Stimulated activated CD8-positive, alpha-beta memory T cell treated with anti-CD3 and anti-CD28 coated beads, Interleukin-2, amount 100 ng/mL, for 1 hour (primary cell): ENCODE measurements at regions not wholly inside any gene's neighbourhood (a gene's known extent, or its start where the extent isn't known, plus 50 kb on each side); places are given as distances from the start of the nearest gene placed in this dataset.
"Not testable (repeated sequence)": the region's sequence is repeated elsewhere in the genome, so short reads cannot be mapped to it uniquely, and the experiment has no call there.

Experiments
- DNase-seq, 2 donors: peaks; one replicate each; pipeline ENCODE4 v3.0.0-alpha.2; 2020; ENCODE audit warnings: low read depth in 2 of 2

DNA sequence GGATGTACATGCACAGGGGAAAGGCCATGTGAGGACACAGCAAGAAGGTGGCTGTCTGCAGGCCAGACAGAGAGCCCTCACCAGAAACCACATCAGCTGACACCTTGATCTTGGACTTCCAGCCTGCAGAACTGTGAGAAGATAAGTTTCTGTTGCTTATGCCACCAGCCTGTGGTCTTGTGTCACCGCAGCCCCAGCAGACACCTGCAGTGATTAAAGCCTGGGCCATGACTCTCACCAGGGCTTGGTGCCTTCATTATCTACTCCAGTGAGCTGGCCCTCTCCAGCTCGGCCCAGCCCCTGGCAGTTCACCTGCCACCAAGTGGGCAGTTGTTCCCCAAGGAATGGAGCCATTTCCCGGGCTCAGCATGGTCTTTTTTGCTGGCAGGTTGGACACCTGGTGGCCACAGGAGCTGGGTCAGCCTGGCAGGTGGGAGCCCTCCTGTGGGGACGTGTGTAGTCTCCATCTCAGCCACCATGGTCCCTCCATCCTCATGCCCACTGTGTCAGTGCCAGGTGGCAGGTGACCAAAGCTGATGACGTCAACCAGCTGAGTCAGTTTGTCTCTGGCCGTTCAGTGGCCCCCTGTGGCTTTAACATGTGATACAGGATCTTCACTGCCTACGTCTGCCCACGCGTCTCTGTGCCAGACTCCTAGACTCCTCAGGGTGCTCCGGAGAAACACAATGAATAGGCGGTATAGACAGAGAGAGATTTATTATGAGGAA lies 99.9 kb upstream of the PPP1R26 start:
- DNase-seq = no peak

DNA sequence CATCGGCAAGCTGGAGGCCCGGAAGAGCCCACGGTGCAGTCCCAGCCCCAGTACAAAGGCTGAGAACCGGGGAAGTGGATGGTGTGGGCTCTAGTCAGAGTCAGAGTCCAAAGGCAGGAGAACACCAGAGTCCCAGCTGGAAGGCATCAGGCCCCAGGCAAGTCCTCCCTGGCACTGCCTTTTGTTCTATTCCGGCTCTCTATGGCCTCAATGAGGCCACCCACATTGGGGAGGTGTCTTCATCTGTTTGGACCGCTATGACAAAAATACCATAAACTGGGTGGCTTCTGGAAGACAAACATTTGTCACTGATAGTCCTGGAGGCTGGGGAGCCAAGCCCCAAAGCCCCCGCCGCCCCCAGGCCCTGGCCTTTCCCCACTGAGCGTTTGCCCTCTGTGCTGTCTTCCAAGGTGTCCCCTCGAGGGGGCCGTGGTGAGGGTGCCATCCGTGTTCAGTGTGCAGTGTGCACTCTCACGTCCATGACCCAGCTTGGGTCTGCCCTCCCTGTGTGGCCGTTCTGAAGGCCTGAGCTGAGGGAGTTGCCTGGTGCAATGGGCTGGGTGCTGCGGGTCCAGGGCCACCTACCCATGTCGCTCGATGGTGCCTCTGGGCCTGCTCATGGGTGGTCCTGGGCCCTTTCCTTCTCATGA lies 99.1 kb upstream of the PPP1R26 start:
- DNase-seq = no peak

DNA sequence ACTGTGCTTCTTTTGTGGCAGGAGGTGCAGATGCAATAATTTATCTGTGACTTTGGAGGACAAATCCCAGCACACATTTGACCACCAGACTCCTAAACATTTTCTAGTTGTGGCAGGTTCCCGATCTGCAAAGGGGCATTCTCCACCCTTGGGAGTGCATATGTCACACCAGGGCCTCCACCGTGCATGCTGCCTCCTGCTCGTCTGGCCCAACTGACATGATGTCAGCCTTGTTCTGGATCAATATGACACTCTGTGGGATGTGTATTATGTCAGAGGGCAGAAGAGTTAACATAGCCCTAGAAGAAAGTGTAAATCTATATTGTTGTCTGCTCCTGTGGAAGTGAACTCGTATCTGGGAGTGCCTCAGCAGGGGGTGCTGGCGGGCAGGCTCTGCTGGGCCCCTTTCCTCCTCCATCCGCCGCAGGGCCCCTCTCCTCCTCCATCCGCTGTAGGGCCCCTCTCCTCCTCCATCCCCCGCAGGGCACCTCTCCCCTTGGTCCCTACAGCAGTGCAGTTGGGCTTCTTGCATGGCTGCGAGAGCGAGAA lies 97.7 kb upstream of the PPP1R26 start:
- DNase-seq = no peak

DNA sequence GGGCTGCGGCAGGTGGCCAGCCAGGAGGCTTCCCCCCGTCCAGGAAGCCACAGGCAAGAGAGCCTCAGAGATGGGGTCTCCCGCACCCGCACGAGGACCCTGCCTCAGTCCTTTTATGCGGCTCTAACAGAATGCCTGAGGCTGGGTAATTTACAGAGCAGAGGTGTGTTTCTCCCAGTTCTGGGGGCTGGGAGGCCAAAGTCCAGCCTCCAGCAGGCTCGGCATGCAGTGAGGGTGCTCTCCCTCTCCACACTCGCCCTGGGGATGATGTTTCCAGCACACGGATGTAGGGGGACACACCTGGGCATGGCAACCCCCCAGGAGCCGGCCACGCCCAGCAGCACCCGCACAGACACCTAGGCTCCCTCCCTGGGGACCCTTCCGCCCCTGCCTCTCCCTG lies 95.4 kb upstream of the PPP1R26 start:
- no peak for DNase-seq

DNA sequence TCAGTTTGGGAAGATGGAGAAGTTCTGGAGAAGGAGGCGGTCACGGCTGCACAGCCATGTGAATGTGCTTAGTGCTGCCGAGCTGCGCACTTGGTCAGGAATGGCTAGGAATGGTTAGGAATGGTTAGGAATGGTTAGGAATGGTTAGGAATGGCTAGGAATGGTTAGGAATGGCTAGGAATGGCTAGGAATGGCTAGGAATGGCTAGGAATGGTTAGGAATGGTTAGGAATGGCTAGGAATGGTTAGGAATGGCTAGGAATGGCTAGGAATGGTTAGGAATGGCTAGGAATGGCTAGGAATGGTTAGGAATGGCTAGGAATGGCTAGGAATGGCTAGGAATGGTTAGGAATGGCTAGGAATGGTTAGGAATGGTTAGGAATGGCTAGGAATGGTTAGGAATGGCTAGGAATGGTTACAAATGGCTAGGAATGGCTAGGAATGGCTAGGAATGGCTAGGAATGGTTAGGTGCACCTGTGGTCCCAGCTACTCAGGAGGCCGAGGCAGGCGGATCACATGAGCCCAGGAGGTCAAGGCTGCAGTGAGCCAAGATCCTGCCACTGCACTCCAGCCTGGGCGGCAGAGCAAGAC lies 94.7 kb upstream of the PPP1R26 start:
- not testable (repeated sequence) for DNase-seq

DNA sequence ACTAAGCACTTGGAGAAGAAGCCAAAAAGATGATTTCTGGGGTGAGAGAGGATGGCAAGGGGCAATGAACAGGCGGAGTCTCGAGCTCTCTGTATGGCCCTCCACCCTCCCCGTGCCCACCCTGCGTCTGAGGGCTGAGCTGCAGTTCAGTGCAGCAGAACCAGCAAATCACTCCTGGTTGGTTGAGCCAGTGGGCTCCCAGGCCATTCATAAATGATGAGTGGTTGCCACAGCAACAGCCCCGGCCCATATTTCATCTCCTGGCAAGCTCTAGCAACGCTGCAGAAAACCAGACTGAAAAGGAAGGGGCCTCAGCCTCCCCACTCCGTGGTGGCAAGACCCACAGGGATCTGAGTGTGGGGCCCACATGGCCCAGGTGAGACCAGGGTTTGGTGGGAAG lies 93.8 kb upstream of the PPP1R26 start:
- no peak for DNase-seq

DNA sequence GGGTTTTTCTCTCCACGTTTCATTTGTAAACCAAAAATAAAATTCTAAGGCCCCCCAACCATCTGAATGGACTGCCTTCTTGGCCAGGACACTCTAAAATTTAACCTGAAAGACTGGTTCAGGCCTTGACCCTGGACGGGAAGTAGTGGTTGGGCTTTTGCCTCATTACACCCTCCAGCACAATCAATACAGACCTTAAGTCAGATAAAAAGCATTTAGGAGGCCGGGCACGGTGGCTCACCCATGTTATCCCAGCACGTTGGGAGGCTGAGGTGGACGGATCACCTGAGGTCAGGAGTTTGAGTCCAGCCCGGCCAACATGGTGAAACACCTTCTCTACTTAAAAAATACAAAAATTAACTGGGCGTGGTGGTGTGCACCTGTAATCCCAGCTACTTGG lies 91.6 kb upstream of the PPP1R26 start:
- no peak for DNase-seq

DNA sequence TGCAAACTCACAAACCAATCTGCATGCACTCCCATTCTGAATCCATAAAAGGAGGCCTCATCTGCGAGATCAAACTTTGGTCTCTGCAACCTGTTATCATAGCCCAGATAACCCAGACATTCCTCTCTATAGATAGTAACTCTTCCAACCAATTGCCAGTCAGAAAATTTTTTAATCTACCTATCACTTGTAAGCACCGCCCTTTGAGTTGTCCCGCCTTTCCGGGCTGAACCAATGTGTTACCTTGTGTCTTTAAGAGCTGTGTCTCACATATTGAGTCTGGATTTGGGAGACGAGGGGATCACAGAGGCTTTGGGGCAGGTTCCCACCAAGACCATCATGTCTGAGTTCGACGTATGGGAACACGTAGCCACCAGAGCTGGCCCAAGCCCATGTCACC lies 91.1 kb upstream of the PPP1R26 start:
- no peak for DNase-seq

DNA sequence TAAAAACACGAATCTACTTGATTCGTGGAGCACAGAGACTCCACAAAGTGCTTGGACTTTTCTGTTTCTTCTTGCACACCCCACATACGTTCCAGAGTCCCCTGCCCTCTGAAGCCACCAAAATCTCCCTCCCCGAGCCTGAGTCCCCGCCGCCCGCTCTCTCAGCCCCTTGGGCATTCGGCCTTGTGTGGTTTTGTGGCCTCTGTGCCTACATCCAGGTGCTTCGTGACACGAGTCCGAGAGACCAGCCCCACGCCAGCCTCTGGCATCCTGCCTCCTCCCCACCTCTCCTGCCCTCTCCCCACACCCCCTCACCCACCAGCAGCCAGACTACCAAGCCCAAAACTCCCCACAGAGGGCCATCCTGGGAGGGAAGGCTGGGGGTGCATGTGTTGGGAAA lies 87.8 kb upstream of the PPP1R26 start:
- DNase-seq = no peak

DNA sequence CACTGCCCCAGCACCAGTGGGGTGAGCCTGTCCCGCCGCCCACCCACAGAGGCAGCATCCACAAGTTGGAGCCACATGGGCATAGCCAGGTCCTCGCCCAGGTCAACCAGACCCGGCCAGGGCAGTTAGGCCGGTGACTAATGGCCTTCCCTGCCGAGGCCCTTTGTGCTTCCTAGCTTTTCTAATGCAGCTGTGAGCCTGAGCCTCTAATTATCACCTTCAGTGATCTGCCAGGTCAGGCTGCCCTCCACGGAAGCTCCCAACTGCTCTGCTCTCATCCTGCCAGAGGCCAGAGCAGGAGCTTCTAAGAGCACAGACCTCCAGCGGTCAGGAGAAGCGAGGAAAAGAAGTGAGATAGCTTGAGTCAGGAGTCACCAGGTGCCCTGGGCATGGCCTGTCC lies 87.1 kb upstream of the PPP1R26 start:
- no peak for DNase-seq

DNA sequence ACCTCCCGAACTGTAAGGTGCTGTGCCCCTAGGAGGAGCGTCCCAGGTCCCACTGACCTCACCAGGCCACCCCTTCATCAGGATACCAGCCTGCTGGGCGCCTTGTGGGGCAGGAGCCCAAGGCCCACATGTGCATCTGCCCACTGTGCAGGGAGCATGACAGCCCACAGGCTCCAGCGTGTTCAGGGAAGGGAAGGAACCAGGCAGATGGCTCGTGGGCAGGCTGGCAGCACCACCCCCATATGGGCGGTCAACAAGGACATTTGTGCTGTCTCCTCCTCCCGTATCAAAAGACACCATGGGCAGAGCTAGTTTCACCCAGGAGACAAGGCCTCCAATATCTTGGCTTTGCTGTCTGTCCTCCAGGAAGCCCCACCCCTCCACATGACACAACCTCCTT lies 85.5 kb upstream of the PPP1R26 start:
- no peak for DNase-seq

DNA sequence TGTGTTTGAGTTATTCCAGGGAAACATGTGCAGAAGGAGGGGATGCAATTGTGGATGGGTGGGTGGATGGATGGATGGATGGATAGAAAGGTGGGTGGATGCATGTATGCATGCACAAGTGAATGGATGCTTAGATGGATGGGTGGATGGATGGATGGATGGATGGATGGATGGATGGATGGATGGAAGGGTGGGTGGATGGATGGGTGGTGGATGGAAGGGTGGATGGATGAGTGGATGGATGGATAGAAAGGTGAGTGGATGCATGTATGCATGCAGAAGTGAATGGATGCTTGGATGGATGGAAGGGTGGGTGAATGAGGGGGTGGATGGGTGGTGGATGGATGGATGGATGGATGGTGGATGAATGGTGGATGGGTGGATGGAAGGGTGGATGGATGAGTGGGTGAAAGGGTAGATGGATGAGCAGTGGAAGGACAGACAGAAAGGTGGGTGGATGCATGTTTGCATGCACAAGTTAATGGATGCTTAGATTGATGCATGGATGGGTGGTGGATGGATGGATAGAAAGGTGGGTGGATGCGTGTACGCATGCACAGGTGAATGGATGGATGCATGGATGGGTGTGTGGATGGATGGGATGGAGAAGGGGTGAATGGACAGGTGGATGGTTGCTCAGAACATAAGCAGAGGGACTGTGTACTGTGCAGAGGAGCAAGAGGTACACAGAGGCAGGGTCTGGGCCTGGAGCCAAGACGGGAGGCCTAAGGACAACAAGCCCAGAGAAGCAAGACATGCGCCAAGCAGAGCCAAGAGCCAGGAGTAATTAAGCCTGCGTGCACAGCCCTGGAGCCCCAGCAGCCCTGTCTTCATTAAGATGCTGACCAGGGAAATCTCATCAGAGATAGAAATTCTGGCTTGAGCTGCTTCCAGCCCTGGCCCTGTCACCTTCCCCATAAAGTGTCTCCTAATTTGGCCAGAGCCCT lies 84.6 kb upstream of the PPP1R26 start:
- DNase-seq = no peak

DNA sequence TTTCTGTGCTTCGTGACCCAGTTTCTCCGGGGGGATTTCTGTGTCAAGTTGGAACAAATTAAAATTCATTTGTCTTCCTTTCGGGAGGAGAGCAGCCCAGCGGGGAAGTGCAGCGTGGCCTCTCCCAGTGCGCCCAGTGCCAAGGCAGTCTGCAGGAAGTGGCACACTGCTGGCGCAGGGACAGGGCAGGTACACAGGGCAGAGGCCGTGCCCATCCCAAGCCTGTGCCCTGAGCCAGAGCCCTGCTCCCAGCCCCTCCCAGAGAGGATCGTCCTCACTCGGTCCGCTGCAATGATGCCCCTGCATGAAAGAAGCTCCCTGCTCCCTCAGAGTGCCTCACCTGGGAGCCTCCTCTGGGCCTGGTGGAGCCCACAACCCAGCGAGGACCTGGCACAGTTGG lies 82.4 kb upstream of the PPP1R26 start:
- DNase-seq = no peak

DNA sequence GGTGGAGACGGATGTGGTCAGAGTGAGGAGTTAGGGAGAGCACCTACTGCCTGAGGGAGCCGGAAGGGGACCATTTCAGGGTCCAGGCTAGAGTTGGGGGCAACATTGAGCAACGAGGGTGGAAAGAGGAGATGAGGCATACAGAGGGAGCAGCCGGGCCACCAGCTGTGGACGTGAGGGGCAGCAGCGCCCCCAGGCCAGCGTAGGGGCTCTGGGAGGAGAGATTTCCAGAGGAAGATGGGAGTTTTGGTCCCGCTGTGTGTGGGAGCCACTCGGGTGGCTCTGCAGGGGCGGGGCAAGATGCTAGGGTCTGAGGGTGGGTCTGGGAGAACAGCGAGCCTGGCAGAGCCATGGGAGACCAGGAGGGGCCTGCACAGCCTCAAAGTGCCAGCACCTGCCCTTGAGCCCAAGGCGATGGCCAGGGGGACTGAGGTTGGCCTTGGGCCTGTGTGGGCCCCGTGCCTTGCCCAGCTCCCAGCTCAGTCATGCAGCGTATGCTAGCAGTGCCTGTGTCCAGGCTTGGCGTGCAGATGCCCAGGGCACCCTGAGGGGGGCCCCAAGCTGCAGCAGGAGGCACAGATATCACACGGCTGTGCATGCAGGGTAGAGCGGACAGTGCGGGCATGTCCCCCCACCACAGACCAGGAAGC lies 80.5 kb upstream of the PPP1R26 start:
- DNase-seq = no peak

DNA sequence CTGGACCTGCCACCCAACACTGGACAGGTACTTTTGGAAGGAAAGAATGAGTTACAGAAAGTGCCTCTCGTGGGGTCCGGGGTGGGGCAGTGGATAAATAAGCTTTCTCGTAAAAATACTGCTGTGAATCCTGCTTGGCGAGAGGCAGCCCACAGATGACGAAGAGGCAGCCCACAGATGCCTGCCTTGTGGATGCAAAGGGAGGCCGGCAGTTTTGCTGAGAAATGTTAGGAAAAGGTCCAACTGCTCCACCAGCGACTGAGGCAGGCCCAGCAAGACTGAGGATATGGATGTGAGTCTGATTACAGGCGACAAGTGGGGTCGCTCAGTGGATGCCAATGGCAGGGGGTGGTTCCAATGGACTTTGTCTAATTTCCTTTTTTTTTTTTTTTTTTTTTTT lies 79.1 kb upstream of the PPP1R26 start:
- DNase-seq = no peak

DNA sequence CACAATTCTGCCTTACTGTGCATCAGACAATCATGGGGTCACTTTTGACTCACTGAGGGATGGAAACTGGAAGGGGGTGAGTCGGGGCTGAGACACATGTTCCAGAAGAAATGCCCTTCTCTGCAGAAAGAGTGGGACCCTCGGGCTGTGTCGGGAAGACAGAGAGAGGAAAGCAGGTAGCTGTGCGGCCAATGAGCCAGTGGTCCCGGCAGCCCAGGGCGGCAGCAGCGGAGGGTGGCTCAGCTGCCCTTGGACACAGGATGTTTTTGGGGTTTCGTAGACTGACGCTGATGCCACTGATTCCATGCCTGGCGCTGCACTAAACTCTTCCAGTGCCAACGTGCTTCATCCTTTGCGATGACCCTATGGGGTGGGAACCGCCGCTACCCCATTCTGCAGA lies 78.4 kb upstream of the PPP1R26 start:
- no peak for DNase-seq

DNA sequence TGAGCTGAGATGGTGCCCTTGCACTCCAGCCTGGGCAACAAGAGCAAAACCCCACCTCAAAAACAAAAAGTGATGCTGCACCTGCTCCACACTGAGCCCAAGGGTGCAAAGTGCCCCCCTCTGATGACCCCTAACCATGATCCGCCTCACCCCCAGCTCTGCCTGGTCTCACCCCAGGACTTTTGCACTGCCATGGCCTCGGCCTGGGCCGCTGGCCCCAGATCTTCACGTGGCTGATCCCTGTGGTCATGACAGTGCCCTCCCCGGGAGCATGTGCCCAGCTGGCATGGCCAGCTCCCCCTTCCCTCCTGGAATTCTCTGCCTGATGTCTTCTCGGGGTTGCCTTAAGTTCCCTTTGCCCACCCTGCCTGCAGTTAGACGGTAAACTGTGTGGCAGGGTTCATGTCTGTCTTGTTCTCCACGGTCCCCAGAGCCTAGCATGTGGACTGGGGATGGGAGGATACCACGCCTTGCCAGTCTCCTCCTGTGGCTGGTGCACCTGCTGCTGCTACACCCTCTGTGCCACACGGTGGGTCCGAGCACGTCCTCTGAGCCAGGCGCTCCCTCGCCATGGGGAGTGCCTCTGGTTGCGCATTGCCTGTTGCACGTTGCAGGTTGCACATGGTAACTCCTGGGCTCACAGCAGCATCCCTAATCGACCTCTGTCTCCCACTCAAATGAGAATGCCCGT lies 77.4 kb upstream of the PPP1R26 start:
- no peak for DNase-seq

DNA sequence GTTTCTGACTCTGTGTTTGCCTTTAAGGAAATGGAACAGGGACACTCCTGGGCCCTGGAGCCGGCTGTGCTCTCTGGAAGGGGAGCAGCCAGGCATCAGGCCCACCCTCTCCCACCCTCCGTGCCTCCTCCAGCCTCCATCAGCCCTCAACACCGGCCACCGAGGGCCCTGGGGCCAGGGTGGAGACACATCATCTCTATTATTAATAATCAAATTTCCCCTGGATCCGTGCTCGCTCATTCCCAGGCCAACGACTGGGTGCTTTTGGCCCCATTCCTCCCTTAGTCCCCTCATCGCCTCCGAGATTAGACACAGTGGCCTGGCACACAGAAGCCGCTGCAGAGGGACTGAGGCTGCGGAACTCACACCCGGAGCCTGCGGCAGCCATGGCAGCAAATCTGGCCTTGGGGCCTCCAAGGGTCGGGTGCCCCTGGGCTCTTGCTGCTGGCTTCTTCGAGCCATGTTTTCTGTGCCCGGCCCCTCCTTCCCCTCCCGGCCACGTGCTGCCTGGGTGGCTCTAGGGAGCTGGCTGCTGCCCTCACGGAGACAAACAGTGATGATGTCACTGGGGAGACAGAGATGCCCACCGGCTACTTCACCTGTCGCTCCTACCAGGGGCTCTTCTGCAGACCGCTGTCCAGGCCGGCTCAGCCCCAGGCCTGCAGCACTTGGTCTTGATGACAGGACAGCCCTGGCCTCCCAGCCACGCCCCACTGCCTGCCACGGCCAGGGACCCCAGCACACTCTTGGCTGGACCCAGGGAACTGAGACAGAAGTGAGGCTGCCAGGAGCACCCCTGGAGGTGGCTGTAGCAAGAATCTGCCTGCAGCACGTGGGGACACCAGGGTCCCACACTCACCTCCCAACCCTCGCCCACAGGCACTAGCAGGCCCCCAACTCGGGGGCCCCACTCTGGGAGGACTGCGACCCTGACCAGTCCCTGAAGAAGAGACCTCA lies 76.6 kb upstream of the PPP1R26 start:
- no peak for DNase-seq

DNA sequence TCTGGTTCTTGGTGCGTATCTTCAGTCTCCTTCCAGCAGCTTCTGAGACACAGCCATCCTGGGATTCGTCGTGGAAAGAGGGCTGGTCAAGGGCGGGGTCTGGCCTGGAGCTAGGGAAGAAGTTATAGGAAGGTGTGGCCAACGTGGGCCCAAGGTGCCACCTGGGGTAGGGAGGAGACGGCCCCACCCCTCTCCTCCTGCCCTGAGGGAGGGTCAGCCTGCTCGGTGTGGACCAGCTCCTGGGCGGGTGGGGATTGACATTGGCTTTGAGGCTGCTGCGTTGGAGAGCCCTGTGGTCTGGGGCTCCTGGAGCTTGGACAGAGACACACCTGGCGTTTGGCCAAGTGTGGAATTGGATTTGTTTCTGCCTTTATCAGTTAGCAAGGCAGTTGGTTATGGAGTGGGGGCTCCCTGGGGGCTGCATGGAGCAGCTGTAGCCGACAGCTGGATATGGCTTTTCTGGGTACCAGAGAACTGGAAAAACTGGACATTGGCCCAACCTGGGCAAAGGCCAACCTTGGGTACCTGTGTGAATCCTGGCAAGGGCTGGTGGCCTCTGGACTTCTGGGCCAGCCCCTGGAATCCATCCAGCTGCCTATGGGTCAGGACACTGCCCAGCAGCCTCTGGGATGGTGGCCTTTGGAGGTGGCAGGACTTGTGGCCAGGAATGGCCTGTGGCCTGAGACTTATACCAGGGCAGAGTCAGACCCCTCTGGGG lies 75.7 kb upstream of the PPP1R26 start:
- DNase-seq = no peak
